Ascending aorta (tissue), 2 donors: ENCODE measurements at regions not wholly inside any gene's neighbourhood (a gene's known extent, or its start where the extent isn't known, plus 50 kb on each side); places are given as distances from the start of the nearest gene placed in this dataset.

ENCODE experiments used
- DNase-seq, 2 donors: peaks; one replicate each; pipeline ENCODE4 v3.0.0-alpha.2; 2019; ENCODE audit warnings: low spot score in 2 of 2
- H3K27ac ChIP-seq, 2 donors: fragments of 200-600 bp; sonication (generic); one replicate each; pipeline ENCODE4 v1.5.1; 2016 to 2017; ENCODE audit warnings: mild to moderate bottlenecking in 1 of 2
- H3K27me3 ChIP-seq: fragments of 200-600 bp; sonication (generic); one replicate; pipeline ENCODE4 v1.5.1; 2017
- H3K36me3 ChIP-seq, 2 donors: fragments of 200-600 bp; sonication (generic); one replicate each; pipeline ENCODE4 v1.5.1; 2016
- H3K4me1 ChIP-seq, 2 donors: fragments of 200-600 bp; sonication (generic); one replicate each; pipeline ENCODE4 v1.5.1; 2016 to 2017; ENCODE audit warnings: mild to moderate bottlenecking in 1 of 2
- H3K4me3 ChIP-seq, 2 donors: fragments of 200-600 bp; sonication (generic); one replicate each; pipeline ENCODE4 v1.5.1; 2016 to 2017; ENCODE audit warnings: mild to moderate bottlenecking in 1 of 2
- H3K9me3 ChIP-seq, 2 donors: fragments of 200-600 bp; sonication (generic); one replicate each; pipeline ENCODE4 v1.5.1; 2016
- CTCF ChIP-seq, 3 experiments: fragments of 200-600 bp in 2 of 3; fragments of 450-650 bp in 1 of 3; sonication (generic) in 2 of 3; IDR thresholded peaks; one replicate each; pipeline ENCODE4 v1.5.1; 2016 to 2019; ENCODE audit warnings: antibody characterized with exemption in 3 of 3, mild to moderate bottlenecking in 1 of 3, moderate library complexity in 1 of 3
- intact Hi-C: fragments of 100-400 bp; cut with DNase I; formaldehyde crosslinking; loops from one replicate; pipeline ENCODE4 v1.15.1; 2023

DNA sequence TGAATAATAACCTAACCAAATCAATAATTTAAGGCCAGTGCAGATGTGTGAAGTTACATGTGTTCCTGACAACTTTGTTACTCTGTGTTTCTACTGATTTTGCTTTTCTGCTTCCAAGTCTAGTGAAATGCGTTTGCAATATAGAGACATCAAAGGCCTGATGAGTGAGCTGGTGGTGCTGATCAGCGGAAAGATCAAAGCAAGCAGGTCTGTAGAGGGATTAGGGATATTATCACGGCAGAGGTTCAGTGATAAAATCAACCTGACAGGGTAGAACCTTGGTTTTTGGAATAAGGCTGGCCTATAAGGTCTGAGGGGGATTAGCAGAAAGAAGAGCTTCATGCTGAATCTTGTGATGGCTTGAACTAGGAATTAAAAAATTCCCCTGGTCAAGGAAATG lies 111.7 kb downstream of the EDEM1 start:
- H3K27me3 ChIP-seq: no peaks in the 10 kb centered on the region
- no peaks in the 10 kb centered on the region for H3K9me3 ChIP-seq
- no peak for DNase-seq
- no peak overlapping the region for H3K27ac ChIP-seq
- H3K36me3 ChIP-seq: no peaks in the 10 kb centered on the region
- intact Hi-C loops: no loop called here
- TF ChIP-seq CTCF (IDR thresholded peaks at IDR 0.05): no peak
- no peak overlapping the region for H3K4me3 ChIP-seq
- H3K4me1 ChIP-seq: no peaks in the 10 kb centered on the region

DNA sequence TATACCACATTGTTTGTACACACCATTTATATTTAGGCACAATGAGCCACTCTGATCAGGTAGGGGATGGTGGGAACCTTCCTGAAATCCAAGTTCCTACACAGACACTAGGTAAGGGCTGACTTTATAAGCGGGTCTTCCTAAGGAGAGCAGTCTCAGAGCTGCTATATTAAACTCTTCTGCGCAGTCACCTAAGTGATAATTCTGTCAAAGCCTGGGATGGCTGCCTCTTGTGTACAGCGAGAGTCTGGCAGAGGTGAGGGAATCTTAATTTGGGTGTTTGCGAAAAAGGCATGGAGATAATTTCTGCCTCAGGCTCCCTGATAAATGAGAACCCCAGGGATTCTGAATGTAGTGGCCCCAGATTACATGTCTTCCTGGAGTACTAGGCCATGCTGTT lies 113.1 kb downstream of the EDEM1 start:
- H3K27ac ChIP-seq: no peak overlapping the region
- intact Hi-C loops: no loop called here
- H3K4me3 ChIP-seq: no peak overlapping the region
- TF ChIP-seq CTCF (IDR thresholded peaks at IDR 0.05): no peak
- no peaks in the 10 kb centered on the region for H3K4me1 ChIP-seq
- H3K36me3 ChIP-seq: no peaks in the 10 kb centered on the region
- no peak for DNase-seq
- no peaks in the 10 kb centered on the region for H3K27me3 ChIP-seq
- no peaks in the 10 kb centered on the region for H3K9me3 ChIP-seq

GRCh38 chr3:5301651-5302297 lies 114.3 kb downstream of the EDEM1 start:
- intact Hi-C loops: no loop called here
- DNase-seq: no peak
- Histone ChIP-seq H3K27me3 (no peaks in the 10 kb centered on the region), H3K9me3 (no peaks in the 10 kb centered on the region), H3K4me3 (no peak overlapping the region), H3K27ac (no peak overlapping the region), H3K36me3 (no peaks in the 10 kb centered on the region), H3K4me1 (no peaks in the 10 kb centered on the region)
- TF ChIP-seq CTCF (IDR thresholded peaks at IDR 0.05): no peak

DNA sequence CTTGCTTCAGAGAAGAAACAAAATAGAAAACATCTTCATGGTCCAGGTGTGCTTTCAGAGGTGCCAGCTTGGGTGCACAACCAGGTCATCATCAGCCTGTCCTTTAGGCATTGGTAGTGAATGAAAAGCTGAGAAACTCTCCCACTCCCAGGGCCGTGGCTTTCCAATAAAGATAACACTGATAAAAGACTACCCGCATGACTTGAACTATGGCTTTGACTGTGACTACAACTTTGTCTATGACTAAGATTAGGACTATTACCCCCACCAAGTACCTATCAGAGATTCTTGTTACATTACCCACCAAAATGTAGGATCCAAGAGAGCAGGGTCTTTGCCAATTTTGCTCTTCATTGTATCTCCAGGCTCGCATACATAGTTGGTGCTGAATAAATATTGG lies 115.2 kb downstream of the EDEM1 start:
- TF ChIP-seq CTCF (IDR thresholded peaks at IDR 0.05): no peak
- no peaks in the 10 kb centered on the region for H3K9me3 ChIP-seq
- H3K36me3 ChIP-seq: no peaks in the 10 kb centered on the region
- no peak overlapping the region for H3K27ac ChIP-seq
- intact Hi-C loops: no loop called here
- no peaks in the 10 kb centered on the region for H3K4me1 ChIP-seq
- DNase-seq: no peak
- H3K4me3 ChIP-seq: no peak overlapping the region
- no peaks in the 10 kb centered on the region for H3K27me3 ChIP-seq

DNA sequence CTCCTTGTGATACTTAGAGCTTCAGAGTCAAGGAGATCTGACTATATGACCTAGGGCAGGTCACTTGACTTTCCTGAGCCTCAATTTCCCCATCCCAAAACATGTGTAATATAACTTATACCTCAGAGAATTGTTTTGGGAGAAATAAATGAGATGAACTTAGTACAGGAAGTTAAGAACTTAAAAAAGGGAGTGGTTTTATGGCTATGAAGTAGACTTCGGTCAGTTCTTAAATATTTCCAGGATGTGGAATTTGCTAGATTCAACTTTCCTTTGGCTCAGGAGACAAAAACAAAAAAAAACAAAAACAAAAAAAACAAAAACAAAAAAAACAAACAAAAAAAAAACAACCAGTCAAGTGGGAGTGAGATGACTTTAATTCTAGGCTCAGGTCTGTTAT lies 116.7 kb downstream of the EDEM1 start:
- no peak overlapping the region for H3K4me3 ChIP-seq
- no peaks in the 10 kb centered on the region for H3K36me3 ChIP-seq
- H3K9me3 ChIP-seq: no peaks in the 10 kb centered on the region
- no peaks in the 10 kb centered on the region for H3K27me3 ChIP-seq
- no peaks in the 10 kb centered on the region for H3K4me1 ChIP-seq
- intact Hi-C loops: no loop called here
- TF ChIP-seq CTCF (IDR thresholded peaks at IDR 0.05): no peak
- no peak overlapping the region for H3K27ac ChIP-seq
- DNase-seq: no peak
